ENCODE measurements at regions not wholly inside any gene's neighbourhood (a gene's known extent, or its start where the extent isn't known, plus 50 kb on each side); places are given as distances from the start of the nearest gene placed in this dataset.

DNA sequence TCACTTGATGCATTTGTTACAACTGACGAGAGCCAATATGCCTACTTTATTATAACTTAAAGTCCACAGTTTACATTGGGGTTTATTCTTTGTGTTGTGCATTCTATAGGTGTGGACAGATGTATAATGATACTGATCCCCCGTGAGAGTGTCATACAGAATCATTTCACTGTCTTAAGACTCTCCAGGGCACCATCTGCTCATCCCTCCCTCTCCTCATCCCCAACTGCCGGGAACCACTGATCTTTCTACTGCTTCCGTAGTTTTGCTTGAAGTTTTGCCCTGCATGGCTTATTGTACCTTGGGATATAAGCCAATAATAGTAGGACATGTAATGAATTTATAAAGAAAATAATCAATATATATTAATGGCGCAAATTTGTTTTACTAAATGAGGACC, 137.8 kb upstream of the MSX1 start:
- no peak overlapping the region for H2AFZ ChIP-seq
- no peaks in the 10 kb centered on the region for H3K9me3 ChIP-seq (ENCODE audit: low read depth)
- in situ Hi-C loops (cut with MboI): no loop called here
- no peak overlapping the region for H3K27ac ChIP-seq
- no peaks in the 10 kb centered on the region for H3K4me1 ChIP-seq (ENCODE audit: insufficient read depth)
- H3K36me3 ChIP-seq (ENCODE audit: low read depth): no peaks in the 10 kb centered on the region
- H3K9ac ChIP-seq: no peak overlapping the region
- no peaks in the 10 kb centered on the region for H3K79me2 ChIP-seq (ENCODE audit: insufficient read depth)
- DNase-seq: no peak
- TF ChIP-seq EZH2 (IDR thresholded peaks at IDR 0.05; ENCODE audit: insufficient read depth, poor library complexity, severe bottlenecking) (no peak), EZH2phosphoT487 (IDR thresholded peaks at IDR 0.05; ENCODE audit: insufficient read depth, low read depth) (no peak)
- H3K4me2 ChIP-seq (ENCODE audit: unreplicated experiment): no peak overlapping the region
- H4K20me1 ChIP-seq (ENCODE audit: insufficient read depth): no peaks in the 10 kb centered on the region
- no peaks in the 10 kb centered on the region for H3F3A ChIP-seq (ENCODE audit: insufficient read depth)
- no peak overlapping the region for H3K4me3 ChIP-seq
- 61 to 70% methylated on average over 5 of the region's 5 CpGs for WGBS, 2 experiments (ENCODE audit: low coverage in 1 of 2, low lambda C conversion rate in 2 of 2, missing lambda C conversion rate in 2 of 2)
- no peaks in the 10 kb centered on the region for H3K9me2 ChIP-seq (ENCODE audit: insufficient read depth)
- no peaks in the 10 kb centered on the region; the same call in 1 of the 2 replicates for H3K27me3 ChIP-seq (replicated peaks; ENCODE audit: insufficient read depth)

DNA sequence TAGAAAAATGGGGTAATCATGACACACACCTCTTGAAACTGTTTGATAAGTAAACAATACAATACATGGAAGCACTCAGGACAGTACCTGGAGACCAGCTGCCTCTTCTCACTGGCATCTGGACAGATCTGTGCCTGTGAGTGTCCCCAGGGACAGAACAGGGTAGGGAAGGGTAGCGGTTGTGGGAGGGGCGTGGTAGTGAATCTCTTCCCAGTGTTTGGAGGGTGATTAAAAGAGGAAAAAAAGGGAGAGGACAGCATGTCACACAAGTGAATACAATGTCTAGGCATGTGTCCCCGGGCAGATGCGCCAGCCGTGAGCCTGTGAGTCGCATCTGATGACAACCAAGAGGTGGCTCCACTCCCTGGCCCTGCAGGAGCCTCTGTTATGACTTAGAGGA, 138.8 kb upstream of the MSX1 start:
- Histone ChIP-seq H3K4me3 (no peak overlapping the region), H2AFZ (no peak overlapping the region), H3K79me2 (ENCODE audit: insufficient read depth) (no peaks in the 10 kb centered on the region), H3F3A (ENCODE audit: insufficient read depth) (no peaks in the 10 kb centered on the region), H3K4me2 (ENCODE audit: unreplicated experiment) (no peak overlapping the region), H3K27ac (no peak overlapping the region), H3K9me2 (ENCODE audit: insufficient read depth) (no peaks in the 10 kb centered on the region), H3K4me1 (ENCODE audit: insufficient read depth) (no peaks in the 10 kb centered on the region), H3K36me3 (ENCODE audit: low read depth) (no peaks in the 10 kb centered on the region), H3K27me3 (replicated peaks; ENCODE audit: insufficient read depth) (no peaks in the 10 kb centered on the region; the same call in 1 of the 2 replicates), H4K20me1 (ENCODE audit: insufficient read depth) (no peaks in the 10 kb centered on the region), H3K9ac (no peak overlapping the region), H3K9me3 (ENCODE audit: low read depth) (no peaks in the 10 kb centered on the region)
- DNase-seq: no peak
- no peak for TF ChIP-seq EZH2 (IDR thresholded peaks at IDR 0.05; ENCODE audit: insufficient read depth, poor library complexity, severe bottlenecking)
- no peak for TF ChIP-seq EZH2phosphoT487 (IDR thresholded peaks at IDR 0.05; ENCODE audit: insufficient read depth, low read depth)
- in situ Hi-C loops (cut with MboI): no loop called here
- 15 to 19% methylated on average over 6 of the region's 6 CpGs for WGBS, 2 experiments (ENCODE audit: low coverage in 1 of 2, low lambda C conversion rate in 2 of 2, missing lambda C conversion rate in 2 of 2)

DNA sequence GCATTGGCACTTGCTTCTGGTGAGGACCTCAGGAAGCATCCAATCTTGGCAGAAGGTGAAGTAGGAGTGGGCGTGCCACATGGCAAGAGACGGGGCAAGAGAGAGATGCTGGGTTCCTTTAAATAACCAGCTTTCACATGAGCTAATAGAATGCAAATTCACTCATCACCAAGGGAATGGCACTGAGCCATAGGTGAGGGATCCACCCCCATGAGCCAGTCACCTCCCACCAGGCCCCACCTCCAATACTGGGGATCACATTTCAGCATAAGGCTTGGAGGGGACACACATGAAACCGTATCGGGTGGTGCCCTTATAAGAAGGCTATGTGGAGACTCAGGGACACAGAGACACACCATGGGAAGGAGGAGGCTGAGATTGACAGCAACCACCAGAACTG, 140.0 kb upstream of the MSX1 start:
- H4K20me1 ChIP-seq (ENCODE audit: insufficient read depth): no peaks in the 10 kb centered on the region
- H3K9me2 ChIP-seq (ENCODE audit: insufficient read depth): no peaks in the 10 kb centered on the region
- no peak overlapping the region for H3K9ac ChIP-seq
- H3F3A ChIP-seq (ENCODE audit: insufficient read depth): no peaks in the 10 kb centered on the region
- no peaks in the 10 kb centered on the region for H3K4me1 ChIP-seq (ENCODE audit: insufficient read depth)
- 42 to 43% methylated on average over 4 of the region's 4 CpGs for WGBS, 2 experiments (ENCODE audit: low coverage in 1 of 2, low lambda C conversion rate in 2 of 2, missing lambda C conversion rate in 2 of 2)
- no peak overlapping the region for H3K4me2 ChIP-seq (ENCODE audit: unreplicated experiment)
- H3K79me2 ChIP-seq (ENCODE audit: insufficient read depth): no peaks in the 10 kb centered on the region
- H3K27me3 ChIP-seq (replicated peaks; ENCODE audit: insufficient read depth): no peaks in the 10 kb centered on the region; the same call in 1 of the 2 replicates
- no peaks in the 10 kb centered on the region for H3K9me3 ChIP-seq (ENCODE audit: low read depth)
- no peak for DNase-seq
- no peaks in the 10 kb centered on the region for H3K36me3 ChIP-seq (ENCODE audit: low read depth)
- no peak overlapping the region for H3K27ac ChIP-seq
- no peak overlapping the region for H3K4me3 ChIP-seq
- in situ Hi-C loops (cut with MboI): no loop called here
- TF ChIP-seq EZH2 (IDR thresholded peaks at IDR 0.05; ENCODE audit: insufficient read depth, poor library complexity, severe bottlenecking): no peak
- H2AFZ ChIP-seq: no peak overlapping the region

DNA sequence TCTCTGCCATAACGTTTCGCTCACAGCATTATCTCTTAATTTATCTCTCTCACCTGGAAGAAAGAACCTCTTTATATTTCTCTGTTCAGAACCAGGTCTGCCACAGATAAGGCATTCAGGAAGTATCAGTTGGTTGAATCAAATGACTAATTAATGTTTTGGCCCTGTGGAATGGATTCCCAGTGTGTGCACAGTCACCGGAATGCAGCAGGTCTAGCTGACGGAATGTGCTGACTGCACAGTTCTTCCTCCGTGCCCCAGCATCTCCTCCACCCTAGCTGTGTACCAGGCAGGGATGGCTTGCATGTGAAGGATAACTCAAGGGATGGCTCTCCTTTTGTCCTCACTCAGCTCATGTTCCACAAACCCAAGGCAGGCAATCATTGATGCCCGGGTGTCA, 141.8 kb upstream of the MSX1 start:
- Histone ChIP-seq H3K9me2 (ENCODE audit: insufficient read depth) (no peaks in the 10 kb centered on the region), H3K9me3 (ENCODE audit: low read depth) (no peaks in the 10 kb centered on the region), H2AFZ (no peak overlapping the region), H3K27me3 (replicated peaks; ENCODE audit: insufficient read depth) (no peaks in the 10 kb centered on the region; the same call in 1 of the 2 replicates), H3K36me3 (ENCODE audit: low read depth) (no peaks in the 10 kb centered on the region), H4K20me1 (ENCODE audit: insufficient read depth) (no peaks in the 10 kb centered on the region), H3K4me2 (ENCODE audit: unreplicated experiment) (no peak overlapping the region), H3K4me1 (ENCODE audit: insufficient read depth) (no peaks in the 10 kb centered on the region), H3K4me3 (no peak overlapping the region), H3K9ac (no peak overlapping the region), H3F3A (ENCODE audit: insufficient read depth) (no peaks in the 10 kb centered on the region), H3K79me2 (ENCODE audit: insufficient read depth) (no peaks in the 10 kb centered on the region), H3K27ac (no peak overlapping the region)
- DNase-seq: no peak
- 82 to 83% methylated on average over 6 of the region's 6 CpGs for WGBS, 2 experiments (ENCODE audit: low coverage in 1 of 2, low lambda C conversion rate in 2 of 2, missing lambda C conversion rate in 2 of 2)
- in situ Hi-C loops (cut with MboI): no loop called here
- TF ChIP-seq EZH2phosphoT487 (IDR thresholded peaks at IDR 0.05; ENCODE audit: insufficient read depth, low read depth) (no peak), EZH2 (IDR thresholded peaks at IDR 0.05; ENCODE audit: insufficient read depth, poor library complexity, severe bottlenecking) (no peak)

DNA sequence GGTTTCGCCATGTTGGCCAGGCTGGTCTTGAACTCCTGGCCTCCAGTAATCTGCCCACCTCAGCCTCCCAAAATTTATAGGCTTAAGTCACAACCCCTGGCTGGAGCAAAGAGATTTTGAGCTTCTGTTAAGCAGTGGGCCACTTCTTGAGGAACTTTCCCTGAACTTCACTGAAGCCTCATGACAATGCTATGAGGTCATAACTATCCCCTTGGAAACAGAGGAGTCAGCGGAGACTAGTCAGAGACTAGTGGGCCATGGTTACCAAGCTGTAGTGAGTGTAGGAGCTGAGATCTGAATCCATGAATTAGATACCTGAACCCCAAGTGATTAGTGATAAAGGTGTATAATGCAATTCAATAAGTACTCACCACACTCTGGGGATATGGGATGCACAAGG, 145.1 kb upstream of the MSX1 start:
- WGBS, 2 experiments (ENCODE audit: low coverage in 1 of 2, low lambda C conversion rate in 2 of 2, missing lambda C conversion rate in 2 of 2): 91 to 92% methylated on average over 2 of the region's 2 CpGs
- Histone ChIP-seq H3F3A (ENCODE audit: insufficient read depth) (no peaks in the 10 kb centered on the region), H4K20me1 (ENCODE audit: insufficient read depth) (no peaks in the 10 kb centered on the region), H3K9ac (no peak overlapping the region), H3K4me2 (ENCODE audit: unreplicated experiment) (no peak overlapping the region), H3K9me2 (ENCODE audit: insufficient read depth) (no peaks in the 10 kb centered on the region), H3K36me3 (ENCODE audit: low read depth) (no peaks in the 10 kb centered on the region), H3K27ac (no peak overlapping the region), H3K27me3 (replicated peaks; ENCODE audit: insufficient read depth) (no peaks in the 10 kb centered on the region), H3K9me3 (ENCODE audit: low read depth) (no peaks in the 10 kb centered on the region), H3K4me1 (ENCODE audit: insufficient read depth) (no peaks in the 10 kb centered on the region), H3K79me2 (ENCODE audit: insufficient read depth) (no peaks in the 10 kb centered on the region), H3K4me3 (no peak overlapping the region), H2AFZ (no peak overlapping the region)
- TF ChIP-seq EZH2phosphoT487 (IDR thresholded peaks at IDR 0.05; ENCODE audit: insufficient read depth, low read depth) (no peak), EZH2 (IDR thresholded peaks at IDR 0.05; ENCODE audit: insufficient read depth, poor library complexity, severe bottlenecking) (no peak)
- DNase-seq: peak; percentile 70
- in situ Hi-C loops (cut with MboI): no loop called here

All from GM23248 (cell line).